Panc1 (cell line): ENCODE measurements at regions not wholly inside any gene's neighbourhood (a gene's known extent, or its start where the extent isn't known, plus 50 kb on each side); places are given as distances from the start of the nearest gene placed in this dataset.

Experiments
- ATAC-seq: fragments of 200-7000 bp; cut with Tn5 transposase; 2 replicates; pipeline ENCODE4 v1.9.1; 2020; ENCODE audit warnings: mild to moderate bottlenecking, moderate library complexity
- BruUV-seq: library from RNA; stranded (reverse); fragments of 400-500 nt; replicated peaks from 2 replicates; lab custom pipeline; 2021; lab: Mats Ljungman, UMichigan
- CTCF ChIA-PET: fragments of 300-600 bp; sonication (Branson Sonifier 250); formaldehyde crosslinking; loops from one replicate; lab custom pipeline; 2022; ENCODE audit warnings: antibody characterized with exemption; lab: Charles Lee
- POLR2A ChIA-PET: fragments of 300-600 bp; sonication (Branson Sonifier 250); formaldehyde crosslinking; loops from one replicate; lab custom pipeline; 2022; ENCODE audit warnings: antibody characterized with exemption; lab: Charles Lee
- DNase-seq: peaks from one replicate; pipeline ENCODE4 v3.0.0-alpha.2; 2010; ENCODE audit warnings: low read depth, low spot score
- H3K27ac ChIP-seq: 2 replicates; pipeline ENCODE4 v1.5.1; 2011; ENCODE audit warnings: mild to moderate bottlenecking, low read length, inconsistent platforms
- H3K27me3 ChIP-seq: fragments of 200-500 bp; sonication (Bioruptor generic); 2 replicates; pipeline ENCODE4 v1.6.0; 2014; ENCODE audit warnings: low read length, inconsistent platforms; ENCODE audit not compliant: control insufficient read depth, insufficient read depth
- H3K36me3 ChIP-seq: fragments of 200-500 bp; sonication (Bioruptor generic); 2 replicates; pipeline ENCODE4 v1.5.1; 2014; ENCODE audit warnings: inconsistent platforms, mild to moderate bottlenecking, low read length, moderate library complexity; ENCODE audit not compliant: control insufficient read depth, insufficient read depth
- H3K4me1 ChIP-seq: 2 replicates; pipeline ENCODE4 v1.5.1; 2011; ENCODE audit warnings: inconsistent platforms, mild to moderate bottlenecking, low read length, moderate library complexity; ENCODE audit not compliant: control insufficient read depth, insufficient read depth
- H3K4me3 ChIP-seq, 2 experiments: 2 replicates each; pipeline ENCODE4 v1.5.1; 2011 to 2012; ENCODE audit warnings: low read depth in 2 of 2, low read length in 2 of 2, mild to moderate bottlenecking in 2 of 2, inconsistent platforms in 1 of 2, moderate library complexity in 1 of 2
- H3K9me3 ChIP-seq: fragments of 200-500 bp; sonication (Bioruptor generic); 2 replicates; pipeline ENCODE4 v1.5.1; 2014; ENCODE audit warnings: low read depth, mild to moderate bottlenecking, inconsistent platforms, low read length, moderate library complexity; ENCODE audit not compliant: control insufficient read depth, insufficient read depth
- POLR2AphosphoS5 ChIP-seq: IDR thresholded peaks from 2 replicates; pipeline ENCODE4 v1.6.1; 2012; ENCODE audit warnings: mild to moderate bottlenecking, low read depth, low read length, moderate library complexity
- SIN3A ChIP-seq: IDR thresholded peaks from 2 replicates; pipeline ENCODE4 v1.6.1; 2012; ENCODE audit warnings: low read depth, mild to moderate bottlenecking, low read length, moderate library complexity, borderline replicate concordance; ENCODE audit not compliant: insufficient read depth
- TCF7L2 ChIP-seq: IDR thresholded peaks from 2 replicates; pipeline ENCODE4 v1.6.1; 2011; ENCODE audit warnings: mild to moderate bottlenecking, low read depth, low read length, inconsistent platforms
- in situ Hi-C: cut with HindIII; loops from 2 replicates; pipeline ENCODE4 v1.10.0; 2016; ENCODE audit warnings: low sequenced_read_pairs, low pct_unique_long_range_greater_than_20kb
- intact Hi-C: fragments of 100-400 bp; cut with micrococcal nuclease; formaldehyde crosslinking; loops from one replicate; pipeline ENCODE4 v1.10.0; 2022; ENCODE audit not compliant: unreplicated experiment
- TF ChIP-seq, protein P1 (sequence below), 2 experiments: IDR thresholded peaks; 2 replicates each; pipeline ENCODE4 v1.6.1; 2011 to 2012; ENCODE audit warnings: low read depth in 2 of 2, control low read depth in 1 of 2, low read length in 1 of 2, mild to moderate bottlenecking in 1 of 2, moderate library complexity in 1 of 2; ENCODE audit not compliant: insufficient read depth in 1 of 2
- TF ChIP-seq, protein P2 (sequence below): fragments of 450-650 bp; IDR thresholded peaks from 2 replicates; pipeline ENCODE4 v1.5.1; 2017; ENCODE audit warnings: mild to moderate bottlenecking

DNA sequence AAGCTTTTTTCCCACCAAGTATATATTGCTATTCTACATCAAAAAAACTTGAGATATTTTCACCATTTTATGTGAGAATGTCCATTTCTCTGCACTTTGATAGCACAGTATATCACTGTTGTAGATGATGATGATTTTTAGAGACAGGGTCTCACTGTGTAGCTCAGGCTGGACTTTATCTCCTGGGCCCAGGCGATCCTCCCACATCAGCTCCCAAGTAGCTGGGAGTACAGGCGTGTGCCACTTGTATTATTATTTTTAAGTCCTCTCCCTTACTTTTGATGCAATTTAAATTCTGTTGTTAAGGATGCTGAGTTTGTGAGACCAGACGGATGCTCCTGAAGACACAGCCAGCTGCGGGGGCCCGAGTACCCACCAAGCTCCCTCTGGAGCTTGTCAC lies 326.8 kb downstream of the QKI start:
- POLR2A ChIA-PET = no interaction called here

DNA sequence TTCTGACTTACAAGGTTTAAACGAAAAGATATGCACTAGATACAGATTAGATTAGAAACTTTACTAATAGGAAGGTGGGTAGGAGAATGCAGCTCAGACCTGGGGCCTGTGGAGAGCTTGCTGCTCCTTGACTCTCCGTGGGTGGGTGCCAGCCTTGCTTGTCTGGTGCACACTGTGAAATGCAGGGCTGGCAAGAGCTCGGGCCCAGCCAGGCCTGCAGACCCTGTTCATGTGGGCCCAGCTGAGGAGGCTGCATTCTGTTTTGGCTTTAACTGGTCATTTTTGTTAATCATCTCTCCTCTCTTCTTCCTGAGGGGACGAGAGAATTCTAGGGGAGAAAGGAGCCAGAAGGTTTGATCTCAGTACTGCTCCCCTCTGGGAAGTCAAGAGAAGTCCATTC lies 325.4 kb downstream of the QKI start:
- ATAC-seq (no peak), DNase-seq (no peak)
- ChIA-PET CTCF (no interaction called here), POLR2A (no interaction called here)
- Histone ChIP-seq H3K27me3 (no peaks in the 10 kb centered on the region), H3K36me3 (no peaks in the 10 kb centered on the region), H3K27ac (no peak overlapping the region), H3K4me3 (no peak overlapping the region), H3K9me3 (no peaks in the 10 kb centered on the region), H3K4me1 (no peaks in the 10 kb centered on the region)
- in situ Hi-C loops (no loop called here), intact Hi-C loops (no loop called here)
- TF ChIP-seq POLR2AphosphoS5 (no peak), TCF7L2 (no peak), SIN3A (no peak)
- TF ChIP-seq, protein P1, sequence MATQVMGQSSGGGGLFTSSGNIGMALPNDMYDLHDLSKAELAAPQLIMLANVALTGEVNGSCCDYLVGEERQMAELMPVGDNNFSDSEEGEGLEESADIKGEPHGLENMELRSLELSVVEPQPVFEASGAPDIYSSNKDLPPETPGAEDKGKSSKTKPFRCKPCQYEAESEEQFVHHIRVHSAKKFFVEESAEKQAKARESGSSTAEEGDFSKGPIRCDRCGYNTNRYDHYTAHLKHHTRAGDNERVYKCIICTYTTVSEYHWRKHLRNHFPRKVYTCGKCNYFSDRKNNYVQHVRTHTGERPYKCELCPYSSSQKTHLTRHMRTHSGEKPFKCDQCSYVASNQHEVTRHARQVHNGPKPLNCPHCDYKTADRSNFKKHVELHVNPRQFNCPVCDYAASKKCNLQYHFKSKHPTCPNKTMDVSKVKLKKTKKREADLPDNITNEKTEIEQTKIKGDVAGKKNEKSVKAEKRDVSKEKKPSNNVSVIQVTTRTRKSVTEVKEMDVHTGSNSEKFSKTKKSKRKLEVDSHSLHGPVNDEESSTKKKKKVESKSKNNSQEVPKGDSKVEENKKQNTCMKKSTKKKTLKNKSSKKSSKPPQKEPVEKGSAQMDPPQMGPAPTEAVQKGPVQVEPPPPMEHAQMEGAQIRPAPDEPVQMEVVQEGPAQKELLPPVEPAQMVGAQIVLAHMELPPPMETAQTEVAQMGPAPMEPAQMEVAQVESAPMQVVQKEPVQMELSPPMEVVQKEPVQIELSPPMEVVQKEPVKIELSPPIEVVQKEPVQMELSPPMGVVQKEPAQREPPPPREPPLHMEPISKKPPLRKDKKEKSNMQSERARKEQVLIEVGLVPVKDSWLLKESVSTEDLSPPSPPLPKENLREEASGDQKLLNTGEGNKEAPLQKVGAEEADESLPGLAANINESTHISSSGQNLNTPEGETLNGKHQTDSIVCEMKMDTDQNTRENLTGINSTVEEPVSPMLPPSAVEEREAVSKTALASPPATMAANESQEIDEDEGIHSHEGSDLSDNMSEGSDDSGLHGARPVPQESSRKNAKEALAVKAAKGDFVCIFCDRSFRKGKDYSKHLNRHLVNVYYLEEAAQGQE (IDR thresholded peaks at IDR 0.05; ENCODE audit: insufficient read depth in 1 of 2, low read depth in 2 of 2, low read length in 1 of 2) = no peak
- TF ChIP-seq, protein P2, sequence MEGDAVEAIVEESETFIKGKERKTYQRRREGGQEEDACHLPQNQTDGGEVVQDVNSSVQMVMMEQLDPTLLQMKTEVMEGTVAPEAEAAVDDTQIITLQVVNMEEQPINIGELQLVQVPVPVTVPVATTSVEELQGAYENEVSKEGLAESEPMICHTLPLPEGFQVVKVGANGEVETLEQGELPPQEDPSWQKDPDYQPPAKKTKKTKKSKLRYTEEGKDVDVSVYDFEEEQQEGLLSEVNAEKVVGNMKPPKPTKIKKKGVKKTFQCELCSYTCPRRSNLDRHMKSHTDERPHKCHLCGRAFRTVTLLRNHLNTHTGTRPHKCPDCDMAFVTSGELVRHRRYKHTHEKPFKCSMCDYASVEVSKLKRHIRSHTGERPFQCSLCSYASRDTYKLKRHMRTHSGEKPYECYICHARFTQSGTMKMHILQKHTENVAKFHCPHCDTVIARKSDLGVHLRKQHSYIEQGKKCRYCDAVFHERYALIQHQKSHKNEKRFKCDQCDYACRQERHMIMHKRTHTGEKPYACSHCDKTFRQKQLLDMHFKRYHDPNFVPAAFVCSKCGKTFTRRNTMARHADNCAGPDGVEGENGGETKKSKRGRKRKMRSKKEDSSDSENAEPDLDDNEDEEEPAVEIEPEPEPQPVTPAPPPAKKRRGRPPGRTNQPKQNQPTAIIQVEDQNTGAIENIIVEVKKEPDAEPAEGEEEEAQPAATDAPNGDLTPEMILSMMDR = no peak
- no TSS peak for BruUV-seq

More for the DNA sequence above, 326.8 kb downstream of the QKI start:
- Histone ChIP-seq H3K27me3 (no peaks in the 10 kb centered on the region), H3K9me3 (no peaks in the 10 kb centered on the region), H3K27ac (no peak overlapping the region), H3K4me1 (no peaks in the 10 kb centered on the region), H3K36me3 (no peaks in the 10 kb centered on the region), H3K4me3 (no peak overlapping the region)
- in situ Hi-C loops = no loop called here
- TF ChIP-seq POLR2AphosphoS5 = no peak
- TF ChIP-seq TCF7L2 = no peak
- TF ChIP-seq, protein P2 = no peak
- TF ChIP-seq, protein P1 (IDR thresholded peaks at IDR 0.05; ENCODE audit: insufficient read depth in 1 of 2, low read depth in 2 of 2, low read length in 1 of 2) = no peak
- TF ChIP-seq SIN3A = no peak
- ATAC-seq (no peak), DNase-seq (no peak)
- BruUV-seq = no TSS peak
- CTCF ChIA-PET = no interaction called here
- intact Hi-C loops = no loop called here
